ENCODE measurements at regions not wholly inside any gene's neighbourhood (a gene's known extent, or its start where the extent isn't known, plus 50 kb on each side); places are given as distances from the start of the nearest gene placed in this dataset.

- no peak for TF ChIP-seq CTCF (IDR thresholded peaks at IDR 0.05; ENCODE audit: low read depth, low read length, missing control alignments)
- H3K4me3 ChIP-seq (replicated peaks; ENCODE audit: low read depth, low read length), result no peak overlapping the region
- no peak for DNase-seq (ENCODE audit: extremely low read depth, low read depth)
These were observed 652.5 kb downstream of the SLITRK1 start for GRCh38 chr13:83229574-83230305.

- TF ChIP-seq CTCF (IDR thresholded peaks at IDR 0.05; ENCODE audit: low read depth, low read length, missing control alignments), result no peak
- H3K4me3 ChIP-seq (replicated peaks; ENCODE audit: low read depth, low read length), result no peak overlapping the region
- DNase-seq (ENCODE audit: extremely low read depth, low read depth), result no peak
These were observed 658.7 kb downstream of the SLITRK1 start for GRCh38 chr13:83223546-83223945.

- no peak for TF ChIP-seq CTCF (IDR thresholded peaks at IDR 0.05; ENCODE audit: low read depth, low read length, missing control alignments)
- DNase-seq (ENCODE audit: extremely low read depth, low read depth), result peak; percentile 71
- no peak overlapping the region for H3K4me3 ChIP-seq (replicated peaks; ENCODE audit: low read depth, low read length)
These were observed 660.4 kb downstream of the SLITRK1 start for GRCh38 chr13:83221813-83222241.

- no peak overlapping the region for H3K4me3 ChIP-seq (replicated peaks; ENCODE audit: low read depth, low read length)
- DNase-seq (ENCODE audit: extremely low read depth, low read depth), result peak; percentile 56
- TF ChIP-seq CTCF (IDR thresholded peaks at IDR 0.05; ENCODE audit: low read depth, low read length, missing control alignments), result no peak
These were observed 661.0 kb downstream of the SLITRK1 start for GRCh38 chr13:83221256-83221655.

- H3K4me3 ChIP-seq (replicated peaks; ENCODE audit: low read depth, low read length), result no peak overlapping the region
These were observed 662.0 kb downstream of the SLITRK1 start for GRCh38 chr13:83220241-83220640.

GRCh38 chr13:83219832-83220231, 662.4 kb downstream of the SLITRK1 start:
- TF ChIP-seq CTCF (IDR thresholded peaks at IDR 0.05; ENCODE audit: low read depth, low read length, missing control alignments), result no peak
- DNase-seq (ENCODE audit: extremely low read depth, low read depth), result no peak
- H3K4me3 ChIP-seq (replicated peaks; ENCODE audit: low read depth, low read length), result no peak overlapping the region

More at GRCh38 chr13:83220241-83220640, 662.0 kb downstream of the SLITRK1 start:
- TF ChIP-seq CTCF (IDR thresholded peaks at IDR 0.05; ENCODE audit: low read depth, low read length, missing control alignments), result no peak
- no peak for DNase-seq (ENCODE audit: extremely low read depth, low read depth)
